HEK293 (cell line): ENCODE measurements at regions not wholly inside any gene's neighbourhood (a gene's known extent, or its start where the extent isn't known, plus 50 kb on each side); places are given as distances from the start of the nearest gene placed in this dataset.

Source experiments
- CTCF ChIA-PET: fragments of 350-600 bp; formaldehyde crosslinking; extraction: SDS; loops from one replicate; lab custom pipeline; 2021; ENCODE audit warnings: antibody characterized with exemption; lab: Yijun Ruan, JAX
- POLR2A ChIA-PET: fragments of 300-600 bp; formaldehyde crosslinking; extraction: SDS; loops from one replicate; lab custom pipeline; 2020; ENCODE audit warnings: antibody characterized with exemption, inconsistent platforms; lab: Yijun Ruan, JAX
- H3K27ac ChIP-seq: fragments of 200-500 bp; sonication (Bioruptor generic); 2 replicates; pipeline ENCODE4 v1.5.1; 2014; ENCODE audit warnings: low read depth, low read length, control low read depth, inconsistent platforms; ENCODE audit errors: extremely low read depth
- H3K36me3 ChIP-seq, 2 experiments: fragments of 200-500 bp in 1 of 2; sonication (Bioruptor generic) in 1 of 2; 1 replicate in 1 of 2; 2 replicates in 1 of 2; pipeline ENCODE4 v1.5.1; 2014 to 2017; ENCODE audit warnings: inconsistent platforms in 2 of 2, low read length in 2 of 2; ENCODE audit not compliant: control insufficient read depth in 2 of 2, insufficient read depth in 1 of 2
- H3K4me1 ChIP-seq: fragments of 200-500 bp; sonication (Bioruptor generic); 2 replicates; pipeline ENCODE4 v1.5.1; 2014; ENCODE audit warnings: mild to moderate bottlenecking, low read length, inconsistent platforms; ENCODE audit not compliant: control insufficient read depth, insufficient read depth
- H3K4me3 ChIP-seq: 2 replicates; pipeline ENCODE4 v1.5.1; 2011; ENCODE audit warnings: low read depth, mild to moderate bottlenecking, control low read depth, low read length, moderate library complexity
- H3K9me3 ChIP-seq: fragments of 200-500 bp; sonication (Bioruptor generic); 2 replicates; pipeline ENCODE4 v1.5.1; 2014; ENCODE audit warnings: low read depth, low read length, inconsistent platforms; ENCODE audit not compliant: control insufficient read depth, insufficient read depth
- REPIN1 ChIP-seq: fragments of 450-650 bp; formaldehyde crosslinking; IDR thresholded peaks from 2 replicates; pipeline ENCODE4 v1.5.1; 2017; ENCODE audit warnings: missing biosample characterization, missing genetic modification characterization, low read depth
- ZBTB49 ChIP-seq: fragments of 450-650 bp; formaldehyde crosslinking; IDR thresholded peaks from 2 replicates; pipeline ENCODE4 v1.5.1; 2016; ENCODE audit warnings: missing biosample characterization, missing genetic modification characterization, low read depth
- ZBTB7A ChIP-seq: fragments of 450-650 bp; formaldehyde crosslinking; IDR thresholded peaks from 2 replicates; pipeline ENCODE4 v1.5.1; 2016; ENCODE audit warnings: low read depth, missing biosample characterization, missing genetic modification characterization
- ZNF16 ChIP-seq: fragments of 450-650 bp; formaldehyde crosslinking; IDR thresholded peaks from 2 replicates; pipeline ENCODE4 v1.5.1; 2016; ENCODE audit warnings: low read depth, missing biosample characterization, missing genetic modification characterization
- ZNF202 ChIP-seq: fragments of 450-650 bp; formaldehyde crosslinking; IDR thresholded peaks from 2 replicates; pipeline ENCODE4 v1.5.1; 2016; ENCODE audit warnings: missing biosample characterization, missing genetic modification characterization, borderline replicate concordance
- ZNF473 ChIP-seq: fragments of 450-650 bp; formaldehyde crosslinking; IDR thresholded peaks from 2 replicates; pipeline ENCODE4 v1.5.1; 2017; ENCODE audit warnings: missing biosample characterization, missing genetic modification characterization
- ZNF514 ChIP-seq: fragments of 450-650 bp; formaldehyde crosslinking; IDR thresholded peaks from 2 replicates; pipeline ENCODE4 v1.5.1; 2016; ENCODE audit warnings: missing biosample characterization, missing genetic modification characterization
- ZNF664 ChIP-seq: fragments of 450-650 bp; formaldehyde crosslinking; IDR thresholded peaks from 2 replicates; pipeline ENCODE4 v1.5.1; 2016; ENCODE audit warnings: missing biosample characterization, missing genetic modification characterization
- ZNF707 ChIP-seq: fragments of 450-650 bp; formaldehyde crosslinking; IDR thresholded peaks from 2 replicates; pipeline ENCODE4 v1.5.1; 2016; ENCODE audit warnings: missing biosample characterization, missing genetic modification characterization
- ZNF777 ChIP-seq: fragments of 450-650 bp; formaldehyde crosslinking; IDR thresholded peaks from 2 replicates; pipeline ENCODE4 v1.5.1; 2017; ENCODE audit warnings: missing biosample characterization, missing genetic modification characterization, borderline replicate concordance
- ZSCAN5A ChIP-seq: fragments of 450-650 bp; formaldehyde crosslinking; IDR thresholded peaks from 2 replicates; pipeline ENCODE4 v1.5.1; 2016; ENCODE audit warnings: missing biosample characterization, missing genetic modification characterization
- TF ChIP-seq, protein P1 (sequence below): fragments of 450-650 bp; formaldehyde crosslinking; IDR thresholded peaks from 2 replicates; pipeline ENCODE4 v1.5.1; 2016; ENCODE audit warnings: missing biosample characterization, missing genetic modification characterization
- TF ChIP-seq, protein P2 (sequence below): fragments of 450-650 bp; formaldehyde crosslinking; IDR thresholded peaks from 2 replicates; pipeline ENCODE4 v1.5.1; 2017; ENCODE audit warnings: missing biosample characterization, missing genetic modification characterization
- TF ChIP-seq, protein P3 (sequence below): fragments of 450-650 bp; formaldehyde crosslinking; IDR thresholded peaks from 2 replicates; pipeline ENCODE4 v1.5.1; 2016; ENCODE audit warnings: missing biosample characterization, missing genetic modification characterization, borderline replicate concordance
- TF ChIP-seq, protein P4 (sequence below): fragments of 450-650 bp; formaldehyde crosslinking; IDR thresholded peaks from 2 replicates; pipeline ENCODE4 v1.5.1; 2016; ENCODE audit warnings: missing biosample characterization, missing genetic modification characterization
- TF ChIP-seq, protein P5 (sequence below): fragments of 450-650 bp; formaldehyde crosslinking; IDR thresholded peaks from 2 replicates; pipeline ENCODE4 v1.5.1; 2016; ENCODE audit warnings: missing biosample characterization, missing genetic modification characterization

GRCh38 chr14:101076451-101077198 is 173.1 kb upstream of the RTL1 start (continued):
- TF ChIP-seq, protein P1, sequence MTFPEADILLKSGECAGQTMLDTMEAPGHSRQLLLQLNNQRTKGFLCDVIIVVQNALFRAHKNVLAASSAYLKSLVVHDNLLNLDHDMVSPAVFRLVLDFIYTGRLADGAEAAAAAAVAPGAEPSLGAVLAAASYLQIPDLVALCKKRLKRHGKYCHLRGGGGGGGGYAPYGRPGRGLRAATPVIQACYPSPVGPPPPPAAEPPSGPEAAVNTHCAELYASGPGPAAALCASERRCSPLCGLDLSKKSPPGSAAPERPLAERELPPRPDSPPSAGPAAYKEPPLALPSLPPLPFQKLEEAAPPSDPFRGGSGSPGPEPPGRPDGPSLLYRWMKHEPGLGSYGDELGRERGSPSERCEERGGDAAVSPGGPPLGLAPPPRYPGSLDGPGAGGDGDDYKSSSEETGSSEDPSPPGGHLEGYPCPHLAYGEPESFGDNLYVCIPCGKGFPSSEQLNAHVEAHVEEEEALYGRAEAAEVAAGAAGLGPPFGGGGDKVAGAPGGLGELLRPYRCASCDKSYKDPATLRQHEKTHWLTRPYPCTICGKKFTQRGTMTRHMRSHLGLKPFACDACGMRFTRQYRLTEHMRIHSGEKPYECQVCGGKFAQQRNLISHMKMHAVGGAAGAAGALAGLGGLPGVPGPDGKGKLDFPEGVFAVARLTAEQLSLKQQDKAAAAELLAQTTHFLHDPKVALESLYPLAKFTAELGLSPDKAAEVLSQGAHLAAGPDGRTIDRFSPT (tag by site-specific recombination) = no peak
- TF ChIP-seq ZBTB7A (no peak), ZNF202 (no peak), ZNF707 (tag by site-specific recombination) (no peak), ZNF473 (tag by site-specific recombination) (no peak), REPIN1 (no peak), ZNF16 (tag by site-specific recombination) (no peak)
- TF ChIP-seq, protein P2, sequence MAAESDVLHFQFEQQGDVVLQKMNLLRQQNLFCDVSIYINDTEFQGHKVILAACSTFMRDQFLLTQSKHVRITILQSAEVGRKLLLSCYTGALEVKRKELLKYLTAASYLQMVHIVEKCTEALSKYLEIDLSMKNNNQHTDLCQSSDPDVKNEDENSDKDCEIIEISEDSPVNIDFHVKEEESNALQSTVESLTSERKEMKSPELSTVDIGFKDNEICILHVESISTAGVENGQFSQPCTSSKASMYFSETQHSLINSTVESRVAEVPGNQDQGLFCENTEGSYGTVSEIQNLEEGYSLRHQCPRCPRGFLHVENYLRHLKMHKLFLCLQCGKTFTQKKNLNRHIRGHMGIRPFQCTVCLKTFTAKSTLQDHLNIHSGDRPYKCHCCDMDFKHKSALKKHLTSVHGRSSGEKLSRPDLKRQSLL (tag by site-specific recombination) = no peak

GRCh38 chr14:101077481-101078074 is 174.1 kb upstream of the RTL1 start:
- Histone ChIP-seq H3K27ac (no peak overlapping the region), H3K9me3 (no peaks in the 10 kb centered on the region)
- TF ChIP-seq ZBTB49 (tag by site-specific recombination) = no peak
- TF ChIP-seq ZNF777 (tag by site-specific recombination) = no peak
- no peak for TF ChIP-seq ZNF514 (tag by site-specific recombination)
- TF ChIP-seq, all 188 proteins: peak for 0
- Histone ChIP-seq H3K4me3 (no peak overlapping the region; the same call in 1 of the 2 replicates), H3K36me3 (no peaks in the 10 kb centered on the region), H3K4me1 (peaks cover 7% of the 10 kb centered on the region)
- ChIA-PET POLR2A (no interaction called here), CTCF (no interaction called here)

DNA sequence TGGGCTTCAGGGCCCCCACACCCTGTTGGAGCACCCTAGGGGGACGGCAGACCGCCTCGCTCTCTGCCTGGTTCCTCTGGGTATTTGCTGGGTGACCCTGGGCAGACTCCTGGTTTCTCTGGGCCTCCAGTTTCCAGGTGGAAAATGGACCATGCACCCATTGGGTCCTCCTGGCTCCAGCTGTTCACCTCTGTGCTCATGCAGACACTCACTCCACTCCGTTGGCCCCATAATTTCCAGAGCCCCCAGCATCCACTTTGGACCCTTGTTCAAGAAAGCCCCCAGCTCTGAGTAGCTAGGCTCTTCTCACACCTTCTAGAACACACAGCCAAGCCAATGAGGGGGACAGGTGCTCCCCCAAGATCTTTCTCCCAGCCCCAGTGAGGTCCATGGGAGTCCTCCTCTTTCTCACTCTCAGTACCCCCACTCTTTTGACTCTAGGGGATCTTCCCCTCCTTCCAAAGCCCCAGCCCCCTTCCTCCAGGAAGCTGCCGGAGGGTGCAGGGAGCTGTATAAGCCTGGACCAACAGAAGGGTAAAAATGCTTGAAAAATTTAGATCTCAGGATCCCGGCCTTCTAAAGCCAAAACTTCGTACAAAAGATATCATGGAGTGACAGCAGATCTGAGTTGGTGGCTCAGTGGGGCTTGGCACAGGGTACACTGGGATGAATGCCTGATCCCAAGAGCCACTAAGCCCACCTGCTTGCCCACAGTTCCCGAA is 174.8 kb upstream of the RTL1 start:
- POLR2A ChIA-PET = no interaction called here
- TF ChIP-seq, protein P3, sequence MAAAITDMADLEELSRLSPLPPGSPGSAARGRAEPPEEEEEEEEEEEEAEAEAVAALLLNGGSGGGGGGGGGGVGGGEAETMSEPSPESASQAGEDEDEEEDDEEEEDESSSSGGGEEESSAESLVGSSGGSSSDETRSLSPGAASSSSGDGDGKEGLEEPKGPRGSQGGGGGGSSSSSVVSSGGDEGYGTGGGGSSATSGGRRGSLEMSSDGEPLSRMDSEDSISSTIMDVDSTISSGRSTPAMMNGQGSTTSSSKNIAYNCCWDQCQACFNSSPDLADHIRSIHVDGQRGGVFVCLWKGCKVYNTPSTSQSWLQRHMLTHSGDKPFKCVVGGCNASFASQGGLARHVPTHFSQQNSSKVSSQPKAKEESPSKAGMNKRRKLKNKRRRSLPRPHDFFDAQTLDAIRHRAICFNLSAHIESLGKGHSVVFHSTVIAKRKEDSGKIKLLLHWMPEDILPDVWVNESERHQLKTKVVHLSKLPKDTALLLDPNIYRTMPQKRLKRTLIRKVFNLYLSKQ (tag by site-specific recombination) = no peak
- TF ChIP-seq, protein P4, sequence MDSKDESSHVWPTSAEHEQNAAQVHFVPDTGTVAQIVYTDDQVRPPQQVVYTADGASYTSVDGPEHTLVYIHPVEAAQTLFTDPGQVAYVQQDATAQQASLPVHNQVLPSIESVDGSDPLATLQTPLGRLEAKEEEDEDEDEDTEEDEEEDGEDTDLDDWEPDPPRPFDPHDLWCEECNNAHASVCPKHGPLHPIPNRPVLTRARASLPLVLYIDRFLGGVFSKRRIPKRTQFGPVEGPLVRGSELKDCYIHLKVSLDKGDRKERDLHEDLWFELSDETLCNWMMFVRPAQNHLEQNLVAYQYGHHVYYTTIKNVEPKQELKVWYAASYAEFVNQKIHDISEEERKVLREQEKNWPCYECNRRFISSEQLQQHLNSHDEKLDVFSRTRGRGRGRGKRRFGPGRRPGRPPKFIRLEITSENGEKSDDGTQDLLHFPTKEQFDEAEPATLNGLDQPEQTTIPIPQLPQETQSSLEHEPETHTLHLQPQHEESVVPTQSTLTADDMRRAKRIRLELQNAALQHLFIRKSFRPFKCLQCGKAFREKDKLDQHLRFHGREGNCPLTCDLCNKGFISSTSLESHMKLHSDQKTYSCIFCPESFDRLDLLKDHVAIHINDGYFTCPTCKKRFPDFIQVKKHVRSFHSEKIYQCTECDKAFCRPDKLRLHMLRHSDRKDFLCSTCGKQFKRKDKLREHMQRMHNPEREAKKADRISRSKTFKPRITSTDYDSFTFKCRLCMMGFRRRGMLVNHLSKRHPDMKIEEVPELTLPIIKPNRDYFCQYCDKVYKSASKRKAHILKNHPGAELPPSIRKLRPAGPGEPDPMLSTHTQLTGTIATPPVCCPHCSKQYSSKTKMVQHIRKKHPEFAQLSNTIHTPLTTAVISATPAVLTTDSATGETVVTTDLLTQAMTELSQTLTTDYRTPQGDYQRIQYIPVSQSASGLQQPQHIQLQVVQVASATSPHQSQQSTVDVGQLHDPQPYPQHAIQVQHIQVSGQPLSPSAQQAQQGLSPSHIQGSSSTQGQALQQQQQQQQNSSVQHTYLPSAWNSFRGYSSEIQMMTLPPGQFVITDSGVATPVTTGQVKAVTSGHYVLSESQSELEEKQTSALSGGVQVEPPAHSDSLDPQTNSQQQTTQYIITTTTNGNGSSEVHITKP = no peak
- TF ChIP-seq, protein P5, sequence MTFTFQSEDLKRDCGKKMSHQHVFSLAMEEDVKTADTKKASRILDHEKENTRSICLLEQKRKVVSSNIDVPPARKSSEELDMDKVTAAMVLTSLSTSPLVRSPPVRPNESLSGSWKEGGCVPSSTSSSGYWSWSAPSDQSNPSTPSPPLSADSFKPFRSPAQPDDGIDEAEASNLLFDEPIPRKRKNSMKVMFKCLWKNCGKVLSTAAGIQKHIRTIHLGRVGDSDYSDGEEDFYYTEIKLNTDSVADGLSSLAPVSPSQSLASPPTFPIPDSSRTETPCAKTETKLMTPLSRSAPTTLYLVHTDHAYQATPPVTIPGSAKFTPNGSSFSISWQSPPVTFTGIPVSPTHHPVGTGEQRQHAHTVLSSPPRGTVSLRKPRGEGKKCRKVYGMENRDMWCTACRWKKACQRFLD (tag by site-specific recombination) = no peak
- TF ChIP-seq ZNF664 (tag by site-specific recombination) = no peak
- TF ChIP-seq ZSCAN5A (tag by site-specific recombination) = no peak

More for the DNA sequence above, 174.8 kb upstream of the RTL1 start:
- Histone ChIP-seq H3K4me3 (no peak overlapping the region), H3K36me3 (no peaks in the 10 kb centered on the region), H3K27ac (no peak overlapping the region), H3K4me1 (peaks cover 4% of the 10 kb centered on the region; the same call in 1 of the 2 replicates), H3K9me3 (no peaks in the 10 kb centered on the region)
- CTCF ChIA-PET = no interaction called here
